ENCODE measurements at regions not wholly inside any gene's neighbourhood (a gene's known extent, or its start where the extent isn't known, plus 50 kb on each side); places are given as distances from the start of the nearest gene placed in this dataset.

DNA sequence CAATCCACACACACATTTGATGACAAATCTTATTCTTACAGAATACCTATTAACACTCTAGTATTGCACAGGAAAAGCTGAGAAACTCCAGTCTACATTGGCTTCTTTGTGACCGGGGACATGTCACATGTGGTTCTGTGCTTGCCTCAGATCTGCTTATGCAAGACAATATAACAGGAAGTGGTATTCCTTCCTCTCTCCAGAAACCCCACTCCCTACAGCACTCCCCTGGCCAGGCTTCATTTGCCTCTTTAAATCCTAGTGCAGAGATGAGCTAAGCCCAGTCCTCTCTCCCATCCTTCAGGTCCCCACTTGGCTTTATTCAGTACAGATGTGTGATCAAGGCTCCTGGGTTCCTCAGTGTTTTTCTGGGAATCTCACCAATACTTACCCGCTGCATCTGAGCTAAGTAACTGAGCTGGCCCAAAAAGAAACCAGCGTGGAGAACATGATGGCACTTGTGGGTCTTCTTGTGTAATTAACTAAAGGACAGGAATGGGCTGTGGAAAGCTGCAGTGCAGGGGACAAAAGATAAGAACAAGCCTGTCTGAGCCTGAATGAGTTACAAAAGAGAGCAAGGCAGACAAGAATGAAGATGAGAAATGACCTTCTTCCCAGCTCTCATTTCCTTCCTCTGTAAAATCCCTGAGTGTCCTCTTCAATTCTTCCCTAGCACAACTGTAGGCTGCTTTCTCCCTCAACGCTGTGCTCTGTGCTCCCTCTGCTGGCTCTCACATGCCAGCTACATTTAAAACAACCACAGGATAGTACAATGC is 105.6 kb downstream of the HNRNPD start:
- Histone ChIP-seq H3K27me3 (replicated peaks in 1 of 4; ENCODE audit: control insufficient read depth in 3 of 4, extremely low read depth in 1 of 4, insufficient read depth in 3 of 4, low read length in 3 of 4) (no peaks in the 10 kb centered on the region), H3K23ac (ENCODE audit: insufficient read length) (no peak overlapping the region), H3K14ac (ENCODE audit: insufficient read length) (no peak overlapping the region), H4K8ac (ENCODE audit: extremely low read depth, insufficient read depth, low read length) (no peak overlapping the region), H2BK5ac (ENCODE audit: low read depth, low read length) (no peak overlapping the region), H3K4me2 (ENCODE audit: insufficient read depth in 1 of 2, low read depth in 2 of 2, low read length in 2 of 2) (peak overlapping the region in 1 of 2 experiments; percentile 20; a peak in 1 of 4 replicates), H3K79me2 (ENCODE audit: control insufficient read depth in 1 of 2, insufficient read depth in 2 of 2, low read length in 2 of 2) (no peaks in the 10 kb centered on the region), H3K36me3 (ENCODE audit: control insufficient read depth in 2 of 4, insufficient read depth in 4 of 4, low read length in 3 of 4) (no peaks in the 10 kb centered on the region), H3K4me1 (replicated peaks in 1 of 4; ENCODE audit: control insufficient read depth in 3 of 4, insufficient read depth in 4 of 4, low read length in 3 of 4) (peaks cover 0 to 6% (median 1%) of the 10 kb centered on the region in 4 experiments; a peak in 3 of 7 replicates), H2BK120ac (replicated peaks; ENCODE audit: low read depth, low read length) (peak overlapping the region; percentile 26), H3K4ac (replicated peaks; ENCODE audit: insufficient read length, low read depth, low read length) (no peak overlapping the region), H4K20me1 (replicated peaks in 1 of 2; ENCODE audit: control insufficient read depth in 1 of 2, insufficient read depth in 2 of 2, low read length in 2 of 2) (no peaks in the 10 kb centered on the region), H4K91ac (replicated peaks; ENCODE audit: insufficient read length, low read length) (peak overlapping the region; percentile 41), H3K27ac (ENCODE audit: low read depth, low read length) (no peak overlapping the region), H3K4me3 (ENCODE audit: extremely low read depth in 1 of 4, insufficient read depth in 2 of 4, low read depth in 3 of 4, low read length in 4 of 4) (no peak overlapping the region), H3K9ac (replicated peaks in 1 of 4; ENCODE audit: extremely low read depth in 1 of 4, low read depth in 3 of 4, low read length in 3 of 4) (no peak overlapping the region), H2BK15ac (ENCODE audit: low read length) (no peak overlapping the region), H3K23me2 (ENCODE audit: low read depth, low read length) (no peaks in the 10 kb centered on the region), H3K79me1 (ENCODE audit: low read depth, low read length) (no peaks in the 10 kb centered on the region), H2BK12ac (ENCODE audit: low read depth, low read length) (no peak overlapping the region), H2BK20ac (ENCODE audit: low read length) (peak overlapping the region; percentile 52; the same call in 1 of the 2 replicates), H3K56ac (replicated peaks; ENCODE audit: insufficient read length, low read depth, low read length) (no peak overlapping the region), H3K9me3 (ENCODE audit: insufficient read depth in 2 of 2, low read depth in 1 of 2, low read length in 1 of 2) (0 out of 4 replicates have a peak, but pooled peaks cover 0 to 2% of the 10 kb centered on the region in 2 experiments), H2AFZ (ENCODE audit: low read length) (peak overlapping the region; percentile 99), H2AK5ac (ENCODE audit: low read depth, low read length) (no peak overlapping the region), H4K5ac (ENCODE audit: insufficient read length, low read depth, low read length) (no peak overlapping the region), H3K18ac (ENCODE audit: extremely low read depth, low read length) (no peak overlapping the region)
- WGBS, 2 experiments (ENCODE audit: extremely low coverage in 1 of 2, insufficient coverage in 1 of 2, insufficient read length in 1 of 2, insufficient replicate concordance in 2 of 2, low coverage in 1 of 2, low lambda C conversion rate in 2 of 2, missing lambda C conversion rate in 1 of 2), result 61% methylated on average over 4 of the region's 4 CpGs; no CpG with 5 or more reads in 1 of the 2 experiments
- POLR2A ChIA-PET (ENCODE audit: partially characterized antibody), result interaction anchor here (0.7 to 1.7 kb wide), 2 partner anchors 9 to 617 kb away, joined by 3 to 4 read pairs; no protein-coding TSS in a partner anchor
- FAIRE-seq (peak; percentile 99), DNase-seq (ENCODE audit: low read depth in 1 of 2, low spot score in 2 of 2) (peak in 1 of 2 experiments; percentile 51)
- CTCF ChIA-PET (ENCODE audit: partially characterized antibody), result interaction anchor here (0.6 to 3.7 kb wide), 41 partner anchors 10 to 872 kb away, joined by 3 to 26 read pairs (median 3); no protein-coding TSS in a partner anchor
- TF ChIP-seq, protein P1, sequence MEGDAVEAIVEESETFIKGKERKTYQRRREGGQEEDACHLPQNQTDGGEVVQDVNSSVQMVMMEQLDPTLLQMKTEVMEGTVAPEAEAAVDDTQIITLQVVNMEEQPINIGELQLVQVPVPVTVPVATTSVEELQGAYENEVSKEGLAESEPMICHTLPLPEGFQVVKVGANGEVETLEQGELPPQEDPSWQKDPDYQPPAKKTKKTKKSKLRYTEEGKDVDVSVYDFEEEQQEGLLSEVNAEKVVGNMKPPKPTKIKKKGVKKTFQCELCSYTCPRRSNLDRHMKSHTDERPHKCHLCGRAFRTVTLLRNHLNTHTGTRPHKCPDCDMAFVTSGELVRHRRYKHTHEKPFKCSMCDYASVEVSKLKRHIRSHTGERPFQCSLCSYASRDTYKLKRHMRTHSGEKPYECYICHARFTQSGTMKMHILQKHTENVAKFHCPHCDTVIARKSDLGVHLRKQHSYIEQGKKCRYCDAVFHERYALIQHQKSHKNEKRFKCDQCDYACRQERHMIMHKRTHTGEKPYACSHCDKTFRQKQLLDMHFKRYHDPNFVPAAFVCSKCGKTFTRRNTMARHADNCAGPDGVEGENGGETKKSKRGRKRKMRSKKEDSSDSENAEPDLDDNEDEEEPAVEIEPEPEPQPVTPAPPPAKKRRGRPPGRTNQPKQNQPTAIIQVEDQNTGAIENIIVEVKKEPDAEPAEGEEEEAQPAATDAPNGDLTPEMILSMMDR (IDR thresholded peaks at IDR 0.05; ENCODE audit: control extremely low read depth in 1 of 3, insufficient read depth in 1 of 3, low read depth in 1 of 3, low read length in 3 of 3), result peak; percentile 69 to 94 (median 83)
- no peak for TF ChIP-seq TAF1 (IDR thresholded peaks at IDR 0.05; ENCODE audit: low read depth, low read length)
- TF ChIP-seq SIN3A (conservative IDR thresholded peaks at IDR 0.05 in 1 of 2, IDR thresholded peaks at IDR 0.05 in 1 of 2; ENCODE audit: low read depth in 1 of 2, low read length in 2 of 2), result no peak
- TF ChIP-seq TEAD4 (IDR thresholded peaks at IDR 0.05; ENCODE audit: low read depth, low read length), result no peak
- TF ChIP-seq RXRA (IDR thresholded peaks at IDR 0.05; ENCODE audit: insufficient read depth, low read depth, low read length), result no peak
- TF ChIP-seq ASH2L (IDR thresholded peaks at IDR 0.05; ENCODE audit: low read length), result peak; percentile 44
- TF ChIP-seq GTF2F1 (IDR thresholded peaks at IDR 0.05; ENCODE audit: borderline replicate concordance, low read depth, low read length), result no peak
- TF ChIP-seq JUND (IDR thresholded peaks at IDR 0.05; ENCODE audit: low read length), result no peak
- no peak for TF ChIP-seq SRF (IDR thresholded peaks at IDR 0.05; ENCODE audit: low read depth, low read length)

Measured in H1 (cell line).